ENCODE measurements at regions not wholly inside any gene's neighbourhood (a gene's known extent, or its start where the extent isn't known, plus 50 kb on each side); places are given as distances from the start of the nearest gene placed in this dataset.
A peak's percentile ranks its signal among the peaks of the same experiment; 100 is the strongest.

GRCh38 chr3:102194760-102195159 is 240.1 kb upstream of the ZPLD1 start:
- no peaks in the 10 kb centered on the region for H3K36me3 ChIP-seq
- no peaks in the 10 kb centered on the region for H3K4me1 ChIP-seq
- intact Hi-C loops (cut with DNase I): no loop called here
- H3K27me3 ChIP-seq: no peaks in the 10 kb centered on the region
- no peaks in the 10 kb centered on the region for H3K9me3 ChIP-seq
- H3K9ac ChIP-seq (ENCODE audit: low read depth in 2 of 2, low read length in 2 of 2): no peak overlapping the region
- H3K27ac ChIP-seq: peak overlapping the region; percentile 34
- H3K4me3 ChIP-seq: no peak overlapping the region
- TF ChIP-seq, protein P1, sequence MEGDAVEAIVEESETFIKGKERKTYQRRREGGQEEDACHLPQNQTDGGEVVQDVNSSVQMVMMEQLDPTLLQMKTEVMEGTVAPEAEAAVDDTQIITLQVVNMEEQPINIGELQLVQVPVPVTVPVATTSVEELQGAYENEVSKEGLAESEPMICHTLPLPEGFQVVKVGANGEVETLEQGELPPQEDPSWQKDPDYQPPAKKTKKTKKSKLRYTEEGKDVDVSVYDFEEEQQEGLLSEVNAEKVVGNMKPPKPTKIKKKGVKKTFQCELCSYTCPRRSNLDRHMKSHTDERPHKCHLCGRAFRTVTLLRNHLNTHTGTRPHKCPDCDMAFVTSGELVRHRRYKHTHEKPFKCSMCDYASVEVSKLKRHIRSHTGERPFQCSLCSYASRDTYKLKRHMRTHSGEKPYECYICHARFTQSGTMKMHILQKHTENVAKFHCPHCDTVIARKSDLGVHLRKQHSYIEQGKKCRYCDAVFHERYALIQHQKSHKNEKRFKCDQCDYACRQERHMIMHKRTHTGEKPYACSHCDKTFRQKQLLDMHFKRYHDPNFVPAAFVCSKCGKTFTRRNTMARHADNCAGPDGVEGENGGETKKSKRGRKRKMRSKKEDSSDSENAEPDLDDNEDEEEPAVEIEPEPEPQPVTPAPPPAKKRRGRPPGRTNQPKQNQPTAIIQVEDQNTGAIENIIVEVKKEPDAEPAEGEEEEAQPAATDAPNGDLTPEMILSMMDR (IDR thresholded peaks at IDR 0.05): no peak
- DNase-seq: no peak

GRCh38 chr3:102195198-102195948 is 239.4 kb upstream of the ZPLD1 start:
- TF ChIP-seq, protein P1 (IDR thresholded peaks at IDR 0.05): no peak
- intact Hi-C loops (cut with DNase I): no loop called here
- Histone ChIP-seq H3K36me3 (no peaks in the 10 kb centered on the region), H3K9ac (ENCODE audit: low read depth in 2 of 2, low read length in 2 of 2) (no peak overlapping the region), H3K9me3 (no peaks in the 10 kb centered on the region), H3K27me3 (no peaks in the 10 kb centered on the region), H3K27ac (peak overlapping the region; percentile 34), H3K4me1 (no peaks in the 10 kb centered on the region), H3K4me3 (no peak overlapping the region)
- peak; percentile 50 for DNase-seq

DNA sequence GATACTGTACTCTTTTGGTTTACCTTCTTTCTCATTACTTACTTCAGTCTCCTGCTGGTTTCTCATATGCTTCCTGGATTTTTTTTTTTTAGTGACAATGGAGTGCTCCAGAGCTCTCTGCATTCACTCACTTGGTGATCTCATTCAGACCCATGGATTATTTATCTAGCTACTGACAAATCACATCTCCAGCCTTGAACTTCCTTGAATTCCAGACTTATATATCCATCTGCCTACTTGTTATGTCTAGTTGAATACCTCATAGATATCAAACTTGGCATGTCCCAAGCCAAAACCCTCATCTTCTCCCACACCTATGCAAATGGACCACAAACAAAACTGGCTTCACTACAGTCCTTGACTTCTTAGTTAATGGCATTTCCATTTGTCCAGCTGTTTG is 234.7 kb upstream of the ZPLD1 start:
- H3K36me3 ChIP-seq: no peaks in the 10 kb centered on the region
- H3K4me3 ChIP-seq: no peak overlapping the region
- H3K9me3 ChIP-seq: no peaks in the 10 kb centered on the region
- no peak for DNase-seq
- intact Hi-C loops (cut with DNase I): no loop called here
- TF ChIP-seq, protein P1 (IDR thresholded peaks at IDR 0.05): no peak
- no peak overlapping the region for H3K27ac ChIP-seq
- no peak overlapping the region for H3K9ac ChIP-seq (ENCODE audit: low read depth in 2 of 2, low read length in 2 of 2)
- no peaks in the 10 kb centered on the region for H3K4me1 ChIP-seq
- no peaks in the 10 kb centered on the region for H3K27me3 ChIP-seq

- Histone ChIP-seq H3K27ac (no peak overlapping the region), H3K27me3 (no peaks in the 10 kb centered on the region), H3K9me3 (no peaks in the 10 kb centered on the region), H3K36me3 (no peaks in the 10 kb centered on the region), H3K4me3 (no peak overlapping the region), H3K4me1 (no peaks in the 10 kb centered on the region), H3K9ac (ENCODE audit: low read depth in 2 of 2, low read length in 2 of 2) (no peak overlapping the region)
- no peak for DNase-seq
- TF ChIP-seq, protein P1 (IDR thresholded peaks at IDR 0.05): no peak
- intact Hi-C loops (cut with DNase I): no loop called here
Observed at GRCh38 chr3:102200560-102200959, 234.3 kb upstream of the ZPLD1 start.

- no peak overlapping the region for H3K27ac ChIP-seq
- no peaks in the 10 kb centered on the region for H3K27me3 ChIP-seq
- no peak for DNase-seq
- intact Hi-C loops (cut with DNase I): no loop called here
- no peak overlapping the region for H3K4me3 ChIP-seq
- no peak overlapping the region for H3K9ac ChIP-seq (ENCODE audit: low read depth in 2 of 2, low read length in 2 of 2)
- H3K9me3 ChIP-seq: no peaks in the 10 kb centered on the region
- H3K4me1 ChIP-seq: no peaks in the 10 kb centered on the region
- H3K36me3 ChIP-seq: no peaks in the 10 kb centered on the region
- TF ChIP-seq, protein P1 (IDR thresholded peaks at IDR 0.05): no peak
Observed at GRCh38 chr3:102205647-102206046, 229.2 kb upstream of the ZPLD1 start.
